Lung (tissue), 11 donors: ENCODE measurements at regions not wholly inside any gene's neighbourhood (a gene's known extent, or its start where the extent isn't known, plus 50 kb on each side); places are given as distances from the start of the nearest gene placed in this dataset.

ENCODE experiments used
- ATAC-seq: fragments of 200-7000 bp; cut with Tn5 transposase; one replicate; pipeline ENCODE4 v1.9.1; 2020; ENCODE audit warnings: moderate number of reproducible peaks; ENCODE audit not compliant: insufficient read depth, low FRiP score
- DNase-seq, 3 donors: peaks; one replicate each; pipeline ENCODE4 v3.0.0-alpha.2; 2013 to 2017
- H3K27ac ChIP-seq, 2 donors: one replicate each; pipeline ENCODE4 v1.5.1; 2013; ENCODE audit warnings: mild to moderate bottlenecking in 2 of 2, moderate library complexity in 2 of 2, control low read depth in 1 of 2, inconsistent platforms in 1 of 2, low read depth in 1 of 2, low read length in 1 of 2
- H3K27me3 ChIP-seq, 3 donors: one replicate each; pipeline ENCODE4 v1.5.1; 2013; ENCODE audit warnings: low read length in 2 of 3; ENCODE audit not compliant: control insufficient read depth in 3 of 3, insufficient read depth in 3 of 3
- H3K36me3 ChIP-seq, 4 donors: one replicate each; pipeline ENCODE4 v1.5.1; 2013; ENCODE audit warnings: low read length in 4 of 4, mild to moderate bottlenecking in 1 of 4, moderate library complexity in 1 of 4; ENCODE audit not compliant: control insufficient read depth in 4 of 4, insufficient read depth in 4 of 4
- H3K4me1 ChIP-seq, 5 donors: one replicate each; pipeline ENCODE4 v1.5.1; 2013; ENCODE audit warnings: low read length in 5 of 5, mild to moderate bottlenecking in 2 of 5, moderate library complexity in 1 of 5; ENCODE audit not compliant: control insufficient read depth in 5 of 5, insufficient read depth in 5 of 5
- H3K4me3 ChIP-seq: one replicate; pipeline ENCODE4 v1.5.1; 2013; ENCODE audit warnings: mild to moderate bottlenecking, control low read depth, moderate library complexity
- H3K9ac ChIP-seq, 2 donors: one replicate each; pipeline ENCODE4 v1.5.1; 2013; ENCODE audit warnings: low read length in 2 of 2, control low read depth in 1 of 2; ENCODE audit not compliant: insufficient read depth in 1 of 2
- H3K9me3 ChIP-seq, 4 donors: one replicate each; pipeline ENCODE4 v1.5.1; 2013; ENCODE audit warnings: low read length in 3 of 4, mild to moderate bottlenecking in 1 of 4, moderate library complexity in 1 of 4; ENCODE audit not compliant: control insufficient read depth in 4 of 4, insufficient read depth in 3 of 4
- WGBS, 2 donors: extraction: QIAGEN DNeasy Blood & Tissue Kit; methylation state at CpG; one replicate each; pipeline ENCODE4 v1.1.7; 2013; 5-methylcytosine and 5-hydroxymethylcytosine counted together
- TF ChIP-seq, protein P1 (sequence below): IDR thresholded peaks from 2 replicates; pipeline ENCODE4 v1.5.1; 2012; ENCODE audit warnings: mild to moderate bottlenecking; ENCODE audit errors: control extremely low read depth, extremely low read depth
- donor health status: control.
- donor health status: control.
- donor health status: Bipolar disorder and iron deficiency.
- donor health status: healthy.
- donor health status: DM: yes; HTN: yes; CAD: no.

DNA sequence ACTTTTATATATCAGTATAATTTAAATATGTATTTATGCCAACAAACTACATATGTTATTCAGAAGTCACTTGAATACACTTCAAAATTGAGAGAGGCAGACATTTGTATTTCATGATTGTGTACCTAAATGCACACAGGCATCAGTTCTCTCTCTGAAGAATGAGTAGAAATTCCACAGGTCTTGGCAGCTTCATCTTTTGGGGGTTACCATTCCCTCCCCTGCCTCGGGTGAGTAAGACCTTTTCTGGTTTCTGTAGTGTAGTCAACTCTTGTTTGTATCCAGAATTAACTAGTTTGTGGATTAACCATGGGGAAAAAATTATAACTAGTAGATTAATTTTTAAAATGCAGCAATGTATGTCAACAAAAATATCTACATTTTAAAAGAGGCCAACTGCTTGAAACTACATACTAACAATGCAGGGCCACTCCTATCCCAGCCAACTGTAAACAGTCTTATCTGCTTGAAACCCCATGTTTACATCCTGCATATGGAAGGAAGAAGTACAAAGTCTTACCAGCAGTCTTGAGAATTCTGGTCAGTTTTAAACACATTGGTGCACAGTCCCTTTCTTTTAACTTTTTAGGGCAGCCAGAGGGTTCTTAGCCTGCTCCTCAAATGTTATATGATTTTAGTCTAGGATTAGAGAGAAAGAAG lies 339.6 kb upstream of the KIF2A start:
- DNase-seq (peak in 2 of 3 donors; percentile 64 to 79), ATAC-seq (no peak)
- no peak overlapping the region for H3K9ac ChIP-seq
- H3K9me3 ChIP-seq = peaks cover 0 to 5% (median 0%) of the 10 kb centered on the region in 4 donors
- no peaks in the 10 kb centered on the region for H3K27me3 ChIP-seq
- 20 to 41% methylated on average over 1 of the region's 1 CpG for WGBS, 2 donors
- TF ChIP-seq, protein P1, sequence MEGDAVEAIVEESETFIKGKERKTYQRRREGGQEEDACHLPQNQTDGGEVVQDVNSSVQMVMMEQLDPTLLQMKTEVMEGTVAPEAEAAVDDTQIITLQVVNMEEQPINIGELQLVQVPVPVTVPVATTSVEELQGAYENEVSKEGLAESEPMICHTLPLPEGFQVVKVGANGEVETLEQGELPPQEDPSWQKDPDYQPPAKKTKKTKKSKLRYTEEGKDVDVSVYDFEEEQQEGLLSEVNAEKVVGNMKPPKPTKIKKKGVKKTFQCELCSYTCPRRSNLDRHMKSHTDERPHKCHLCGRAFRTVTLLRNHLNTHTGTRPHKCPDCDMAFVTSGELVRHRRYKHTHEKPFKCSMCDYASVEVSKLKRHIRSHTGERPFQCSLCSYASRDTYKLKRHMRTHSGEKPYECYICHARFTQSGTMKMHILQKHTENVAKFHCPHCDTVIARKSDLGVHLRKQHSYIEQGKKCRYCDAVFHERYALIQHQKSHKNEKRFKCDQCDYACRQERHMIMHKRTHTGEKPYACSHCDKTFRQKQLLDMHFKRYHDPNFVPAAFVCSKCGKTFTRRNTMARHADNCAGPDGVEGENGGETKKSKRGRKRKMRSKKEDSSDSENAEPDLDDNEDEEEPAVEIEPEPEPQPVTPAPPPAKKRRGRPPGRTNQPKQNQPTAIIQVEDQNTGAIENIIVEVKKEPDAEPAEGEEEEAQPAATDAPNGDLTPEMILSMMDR = no peak
- H3K36me3 ChIP-seq = no peaks in the 10 kb centered on the region
- H3K27ac ChIP-seq = no peak overlapping the region
- no peak overlapping the region for H3K4me3 ChIP-seq
- peaks cover 0 to 13% (median 2%) of the 10 kb centered on the region in 5 donors for H3K4me1 ChIP-seq

DNA sequence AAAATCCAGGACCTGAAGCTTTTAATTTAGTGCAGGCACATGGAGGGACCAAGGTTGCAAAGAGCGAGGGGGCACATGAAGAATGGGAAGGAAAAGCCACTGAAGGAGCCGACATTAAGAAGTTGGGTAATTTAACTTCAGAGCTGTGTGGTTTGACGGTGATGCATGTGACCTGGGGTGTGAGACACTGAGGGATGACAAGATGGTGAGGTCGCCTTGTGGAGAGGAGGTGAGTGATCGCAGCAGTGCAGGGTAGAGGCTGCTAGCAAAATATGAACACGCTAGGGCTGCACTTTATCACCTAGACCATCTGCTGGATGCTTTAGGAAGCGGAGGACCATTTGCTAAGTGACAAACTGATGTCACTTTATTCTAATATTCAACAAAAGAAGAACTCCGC lies 339.0 kb upstream of the KIF2A start:
- WGBS, 2 donors = 62% methylated on average over 8 of the region's 8 CpGs
- TF ChIP-seq, protein P1 = no peak
- Histone ChIP-seq H3K9ac (no peak overlapping the region), H3K9me3 (peaks cover 0 to 4% (median 0%) of the 10 kb centered on the region in 4 donors), H3K4me1 (peaks cover 0 to 13% (median 2%) of the 10 kb centered on the region in 5 donors), H3K27me3 (no peaks in the 10 kb centered on the region), H3K4me3 (no peak overlapping the region), H3K36me3 (no peaks in the 10 kb centered on the region), H3K27ac (no peak overlapping the region)
- ATAC-seq (no peak), DNase-seq (peak in 2 of 3 donors; percentile 1 to 7)

DNA sequence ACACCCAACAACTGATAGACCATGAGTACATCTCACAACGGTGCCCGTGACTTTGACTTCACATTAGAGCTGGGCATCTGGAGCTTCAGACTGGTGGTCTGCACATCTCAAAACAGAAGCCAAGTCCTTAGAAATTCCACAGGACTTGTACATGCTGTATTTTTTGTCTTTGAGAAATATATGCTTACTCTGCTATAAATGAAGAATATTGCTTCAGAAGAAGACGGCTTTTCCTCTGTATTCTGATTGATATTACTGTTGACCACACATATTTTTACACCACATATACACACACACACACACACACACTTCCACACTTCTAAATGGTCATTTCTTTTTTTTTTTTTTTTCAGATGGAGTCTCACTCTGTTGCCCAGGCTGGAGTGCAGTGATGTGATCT lies 338.3 kb upstream of the KIF2A start:
- ATAC-seq = no peak
- Histone ChIP-seq H3K36me3 (no peaks in the 10 kb centered on the region), H3K4me3 (no peak overlapping the region), H3K4me1 (peaks cover 0 to 13% (median 2%) of the 10 kb centered on the region in 5 donors), H3K9ac (no peak overlapping the region), H3K27ac (no peak overlapping the region), H3K27me3 (no peaks in the 10 kb centered on the region), H3K9me3 (no peaks in the 10 kb centered on the region)
- TF ChIP-seq, protein P1 = no peak
- no peak for DNase-seq
- 63 to 85% methylated on average over 3 of the region's 3 CpGs for WGBS, 2 donors

DNA sequence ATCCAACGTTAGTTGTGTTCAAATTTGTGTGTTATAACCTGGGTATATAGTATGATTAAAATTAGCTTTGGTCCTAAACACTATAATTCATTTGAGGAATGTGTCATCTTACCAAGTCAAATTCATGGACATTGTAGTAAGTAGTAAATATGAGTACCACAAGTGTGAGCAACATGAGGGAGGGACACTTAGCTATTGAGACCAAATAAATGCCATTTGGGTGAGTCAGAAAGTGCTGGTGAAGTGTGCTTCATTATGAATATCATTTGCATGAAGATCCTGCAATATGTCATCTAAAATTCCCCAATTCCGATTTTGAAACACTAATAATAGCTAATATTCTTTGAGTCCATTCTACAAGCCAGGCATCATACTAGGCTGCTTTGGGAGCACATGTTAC lies 336.7 kb upstream of the KIF2A start:
- Histone ChIP-seq H3K4me1 (peaks cover 0 to 13% (median 2%) of the 10 kb centered on the region in 5 donors), H3K36me3 (no peaks in the 10 kb centered on the region), H3K27me3 (no peaks in the 10 kb centered on the region), H3K9ac (no peak overlapping the region), H3K4me3 (no peak overlapping the region), H3K27ac (no peak overlapping the region), H3K9me3 (no peaks in the 10 kb centered on the region)
- 88 to 90% methylated on average over 2 of the region's 2 CpGs for WGBS, 2 donors
- TF ChIP-seq, protein P1 = no peak
- ATAC-seq = no peak
- no peak for DNase-seq
